ENCODE measurements at regions not wholly inside any gene's neighbourhood (a gene's known extent, or its start where the extent isn't known, plus 50 kb on each side); places are given as distances from the start of the nearest gene placed in this dataset.
"Not testable (repeated sequence)": the region's sequence is repeated elsewhere in the genome, so short reads cannot be mapped to it uniquely, and the experiment has no call there.

DNA sequence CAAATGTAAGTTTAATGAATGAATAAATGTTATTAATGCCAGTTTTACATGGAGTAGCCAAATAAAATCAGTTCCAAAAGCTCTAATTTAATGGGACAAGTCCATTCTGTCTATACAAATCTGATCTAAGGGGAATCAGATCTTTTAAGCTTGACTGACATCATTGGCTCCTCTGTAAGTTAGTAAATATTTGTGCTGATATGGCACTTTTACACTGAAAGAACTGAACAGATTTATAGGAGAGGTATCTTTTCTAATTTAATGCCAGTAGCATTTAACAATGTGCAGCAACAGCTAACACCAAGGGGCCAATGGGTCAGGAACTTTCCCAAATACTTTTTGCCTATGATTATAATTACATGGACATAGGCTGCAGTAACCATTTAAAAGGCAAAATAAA is 832.3 kb downstream of the PCDH17 start:
- intact Hi-C loops (cut with DNase I), result no loop called here
- DNase-seq, result no peak

GRCh38 chr13:58467176-58467575 is 835.6 kb downstream of the PCDH17 start:
- intact Hi-C loops (cut with DNase I), result no loop called here
- no peak for DNase-seq

GRCh38 chr13:58472483-58472882 is 840.9 kb downstream of the PCDH17 start:
- no peak for DNase-seq
- intact Hi-C loops (cut with DNase I), result no loop called here

- DNase-seq, result no peak
- intact Hi-C loops (cut with DNase I), result no loop called here
These were observed 843.0 kb downstream of the PCDH17 start for GRCh38 chr13:58474581-58474980.

GRCh38 chr13:58476206-58476918 is 844.8 kb downstream of the PCDH17 start:
- no peak for DNase-seq
- intact Hi-C loops (cut with DNase I), result no loop called here

- no peak for DNase-seq
- intact Hi-C loops (cut with DNase I), result no loop called here
These were observed 847.3 kb downstream of the PCDH17 start for GRCh38 chr13:58478858-58479257.

- intact Hi-C loops (cut with DNase I), result no loop called here
- DNase-seq, result no peak
These were observed 848.5 kb downstream of the PCDH17 start for GRCh38 chr13:58480061-58480460.

GRCh38 chr13:58488251-58488650 is 856.7 kb downstream of the PCDH17 start:
- no peak for DNase-seq
- intact Hi-C loops (cut with DNase I), result no loop called here

DNA sequence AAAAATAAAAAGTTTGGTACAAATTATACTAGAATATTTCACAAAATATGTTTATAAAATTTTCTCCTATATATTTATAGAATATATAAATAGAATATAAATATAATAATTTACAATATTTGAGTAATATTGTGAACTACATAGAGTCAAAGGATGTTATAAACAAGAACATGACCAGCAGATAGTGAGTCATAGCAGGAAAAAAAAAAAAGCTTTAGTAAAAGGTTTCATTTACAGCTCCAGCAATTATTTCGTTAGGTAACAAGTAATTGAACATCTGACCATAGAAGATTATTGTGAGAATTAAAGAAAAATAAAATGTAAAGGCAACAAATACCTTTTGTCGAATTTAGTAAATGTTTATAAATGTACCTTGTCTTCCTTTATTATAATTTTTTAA is 864.1 kb downstream of the PCDH17 start:
- intact Hi-C loops (cut with DNase I), result no loop called here
- DNase-seq, result no peak

DNA sequence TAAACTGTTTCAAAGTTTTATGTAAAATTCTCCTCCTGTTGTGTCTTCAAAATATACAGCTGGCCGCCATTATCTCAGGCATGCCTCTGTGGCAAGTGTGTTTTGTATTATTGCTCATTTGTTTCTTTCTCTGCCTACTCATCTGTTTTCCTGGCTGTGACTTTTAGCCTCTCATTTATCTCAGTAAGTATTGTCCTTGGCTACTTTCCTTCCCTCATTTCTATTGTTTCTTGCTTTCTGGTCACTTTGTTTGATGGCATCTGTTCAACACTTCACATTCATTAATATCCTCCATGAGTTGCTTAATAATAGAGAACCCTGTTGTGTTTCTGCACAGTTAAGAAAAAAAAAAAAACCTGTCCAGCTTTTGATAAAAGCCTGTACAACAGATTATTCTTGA is 869.4 kb downstream of the PCDH17 start:
- DNase-seq, result no peak
- intact Hi-C loops (cut with DNase I), result no loop called here

- peak in 2 of 10 donors; percentile 67 to 74 for DNase-seq
- intact Hi-C loops (cut with DNase I), result not testable (repeated sequence)
These were observed 872.7 kb downstream of the PCDH17 start for GRCh38 chr13:58504202-58504700.

GRCh38 chr13:58505262-58505920 is 873.8 kb downstream of the PCDH17 start:
- intact Hi-C loops (cut with DNase I), result not testable (repeated sequence)
- peak in 2 of 10 donors; percentile 54 to 76 for DNase-seq

DNA sequence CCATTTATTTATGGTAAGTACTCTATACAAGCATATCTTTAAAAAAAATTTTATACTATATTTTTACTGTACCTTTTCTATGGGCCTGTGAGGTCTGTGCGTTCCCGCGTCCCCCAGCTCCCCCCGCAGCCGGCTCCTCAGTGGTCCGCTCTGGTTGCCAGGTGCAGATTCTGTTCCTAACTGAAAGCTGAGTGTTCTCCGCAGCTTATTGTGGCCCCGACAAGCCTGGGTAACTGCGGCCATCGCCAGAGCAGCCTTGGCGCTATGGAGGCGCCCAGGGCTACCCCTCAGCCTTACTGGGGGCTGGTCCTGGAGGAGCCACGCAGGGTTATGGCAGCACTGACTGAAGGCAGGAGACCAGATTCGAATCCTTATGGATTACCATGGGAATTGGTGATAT is 896.8 kb downstream of the PCDH17 start:
- peak in 1 of 10 donors; percentile 56 for DNase-seq

DNA sequence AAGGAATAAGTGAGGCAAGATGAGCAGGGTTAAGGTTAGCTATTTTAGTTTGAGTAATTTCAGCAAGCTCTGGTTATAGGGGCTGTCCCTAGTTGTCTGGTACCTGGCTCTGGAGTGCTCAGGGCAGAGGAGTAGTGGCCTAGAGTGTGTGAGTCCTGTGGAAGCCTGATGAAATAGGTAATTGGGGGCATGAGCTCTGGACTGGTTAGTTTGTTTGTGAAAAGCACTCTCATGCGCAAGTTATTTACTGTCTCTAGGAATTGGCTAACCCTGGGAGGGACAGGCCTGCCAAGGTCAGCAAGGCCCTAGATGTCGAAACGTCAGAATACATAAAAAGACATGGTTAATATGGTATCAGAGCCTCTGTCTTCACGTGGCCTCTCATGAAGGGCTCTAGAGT is 900.1 kb downstream of the PCDH17 start:
- no peak for DNase-seq

More for the DNA sequence above, 896.8 kb downstream of the PCDH17 start:
- intact Hi-C loops (cut with DNase I), result no loop called here

GRCh38 chr13:58542530-58542929 is 911.0 kb downstream of the PCDH17 start:
- intact Hi-C loops (cut with DNase I), result no loop called here
- no peak for DNase-seq

More for the DNA sequence above, 900.1 kb downstream of the PCDH17 start:
- intact Hi-C loops (cut with DNase I), result no loop called here

GRCh38 chr13:58547419-58547818 is 915.9 kb downstream of the PCDH17 start:
- intact Hi-C loops (cut with DNase I), result no loop called here
- no peak for DNase-seq

- no peak for DNase-seq
These were observed 934.6 kb downstream of the PCDH17 start for GRCh38 chr13:58566176-58566575.

DNA sequence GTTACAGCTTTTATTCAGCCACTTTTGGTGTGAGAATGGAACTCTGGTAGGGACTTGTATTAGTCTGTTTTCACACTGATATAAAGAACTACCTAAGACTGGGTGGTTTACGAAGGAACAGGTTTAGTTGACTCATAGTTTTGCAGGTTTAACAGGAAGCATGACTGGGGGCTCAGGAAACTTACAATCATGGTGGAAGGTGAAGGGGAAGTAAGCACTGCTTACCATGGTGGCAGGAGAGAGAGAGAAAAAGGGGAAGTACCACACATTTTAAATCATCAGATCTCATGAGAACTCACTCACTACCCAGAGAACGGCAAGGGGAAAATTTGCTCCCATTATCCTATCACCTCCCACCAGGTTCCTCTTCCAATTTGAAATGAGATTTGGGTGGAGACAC is 942.2 kb downstream of the PCDH17 start:
- intact Hi-C loops (cut with DNase I), result no loop called here
- no peak for DNase-seq

More at GRCh38 chr13:58566176-58566575, 934.6 kb downstream of the PCDH17 start:
- intact Hi-C loops (cut with DNase I), result no loop called here

GRCh38 chr13:58574791-58575190 is 943.2 kb downstream of the PCDH17 start:
- intact Hi-C loops (cut with DNase I), result no loop called here
- peak in 1 of 10 donors; percentile 28 for DNase-seq

GRCh38 chr13:58579468-58579867 is 947.9 kb downstream of the PCDH17 start:
- DNase-seq, result no peak
- intact Hi-C loops (cut with DNase I), result no loop called here

DNA sequence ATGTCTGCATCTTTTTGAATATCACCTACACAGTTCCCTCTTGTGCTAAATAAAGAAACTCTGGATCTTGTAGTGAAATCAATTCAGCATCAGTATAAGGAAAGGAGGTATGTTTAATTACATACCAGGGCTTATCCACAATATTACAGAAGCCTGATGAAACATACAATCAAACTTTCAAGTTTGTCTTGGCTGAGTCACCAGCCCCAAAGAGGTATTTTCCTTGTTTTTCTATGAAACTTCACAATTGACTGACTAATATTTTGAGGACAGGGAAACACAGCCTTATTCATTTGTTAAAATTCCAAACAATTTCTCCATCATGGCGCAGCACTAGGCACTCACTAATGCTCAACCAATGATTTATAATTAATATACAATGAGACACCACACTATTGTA is 952.4 kb downstream of the PCDH17 start:
- intact Hi-C loops (cut with DNase I), result no loop called here
- no peak for DNase-seq

- intact Hi-C loops (cut with DNase I), result no loop called here
- no peak for DNase-seq
These were observed 953.1 kb downstream of the PCDH17 start for GRCh38 chr13:58584610-58585009.
